NB4 (cell line): ENCODE measurements at regions not wholly inside any gene's neighbourhood (a gene's known extent, or its start where the extent isn't known, plus 50 kb on each side); places are given as distances from the start of the nearest gene placed in this dataset.

Experiments used
- DNase-seq: peaks from one replicate; pipeline ENCODE4 v3.0.0; 2010; ENCODE audit warnings: low read depth
- H3K4me3 ChIP-seq: one replicate; pipeline ENCODE4 v1.5.1; 2011; ENCODE audit warnings: mild to moderate bottlenecking, low read depth, low read length, moderate library complexity
- CTCF ChIP-seq: IDR thresholded peaks from one replicate; pipeline ENCODE4 v1.5.1; 2012; ENCODE audit warnings: low read depth, low read length
- MYC ChIP-seq: IDR thresholded peaks from 2 replicates; pipeline ENCODE4 v1.6.1; 2011; ENCODE audit warnings: low read depth, low read length
- POLR2A ChIP-seq: IDR thresholded peaks from 2 replicates; pipeline ENCODE4 v1.6.1; 2011; ENCODE audit warnings: mild to moderate bottlenecking; ENCODE audit not compliant: insufficient read length; ENCODE audit errors: extremely low read depth
- TF ChIP-seq, protein P1 (sequence below): IDR thresholded peaks from 2 replicates; pipeline ENCODE4 v1.6.1; 2011; ENCODE audit warnings: low read depth, low read length

DNA sequence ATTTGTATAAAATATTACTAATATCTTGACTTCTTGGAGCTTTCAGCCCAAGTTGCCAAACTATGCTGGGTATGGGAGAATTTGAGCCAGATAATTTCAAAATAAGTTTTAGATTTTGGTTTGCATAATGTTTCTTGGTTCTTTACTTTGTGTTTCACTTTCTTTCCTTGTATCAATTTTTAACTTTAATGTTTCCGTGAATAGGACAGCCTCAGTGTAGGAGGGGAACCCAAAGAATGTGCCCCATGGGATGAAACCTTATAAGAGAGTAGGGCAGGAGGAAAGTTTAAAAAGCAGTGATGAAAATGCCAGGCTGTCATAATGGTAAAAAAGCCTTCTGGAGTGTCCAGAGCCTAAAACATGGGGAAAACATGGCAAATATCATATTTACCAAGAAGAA, 252.4 kb upstream of the IRAK1BP1 start:
- H3K4me3 ChIP-seq: no peak overlapping the region
- no peak for TF ChIP-seq MYC
- TF ChIP-seq POLR2A: no peak
- TF ChIP-seq, protein P1, sequence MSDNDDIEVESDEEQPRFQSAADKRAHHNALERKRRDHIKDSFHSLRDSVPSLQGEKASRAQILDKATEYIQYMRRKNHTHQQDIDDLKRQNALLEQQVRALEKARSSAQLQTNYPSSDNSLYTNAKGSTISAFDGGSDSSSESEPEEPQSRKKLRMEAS: no peak
- no peak for TF ChIP-seq CTCF
- DNase-seq: no peak

DNA sequence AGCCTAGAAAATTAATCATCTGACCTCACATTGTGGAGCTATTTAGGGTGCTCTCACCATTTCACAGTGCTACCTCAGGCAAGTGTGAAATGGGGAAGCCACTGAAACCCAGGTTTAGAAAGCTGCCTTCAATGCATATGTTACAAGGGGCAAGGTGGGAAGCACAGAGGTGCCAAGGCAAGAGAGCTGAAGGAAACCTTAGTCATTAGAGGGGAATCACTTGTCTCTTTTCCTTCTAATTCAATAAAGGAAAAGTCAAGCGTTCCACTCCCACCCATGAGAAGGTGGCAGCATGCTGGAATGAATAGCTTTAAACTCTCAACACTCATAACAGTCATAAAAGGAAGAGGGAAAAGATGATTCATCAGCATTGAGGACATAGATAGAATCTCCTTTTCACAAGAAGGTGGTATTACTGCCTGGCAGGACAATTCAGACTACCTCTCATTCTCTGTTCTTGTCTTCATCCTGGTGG, 251.9 kb upstream of the IRAK1BP1 start:
- no peak for DNase-seq
- TF ChIP-seq, protein P1: no peak
- TF ChIP-seq CTCF (no peak), POLR2A (no peak), MYC (no peak)
- H3K4me3 ChIP-seq: no peak overlapping the region

- no peak overlapping the region for H3K4me3 ChIP-seq
- DNase-seq: no peak
- TF ChIP-seq, protein P1: no peak
- TF ChIP-seq CTCF: peak; percentile 1
Observed at GRCh38 chr6:78618970-78619369, 248.4 kb upstream of the IRAK1BP1 start.

DNA sequence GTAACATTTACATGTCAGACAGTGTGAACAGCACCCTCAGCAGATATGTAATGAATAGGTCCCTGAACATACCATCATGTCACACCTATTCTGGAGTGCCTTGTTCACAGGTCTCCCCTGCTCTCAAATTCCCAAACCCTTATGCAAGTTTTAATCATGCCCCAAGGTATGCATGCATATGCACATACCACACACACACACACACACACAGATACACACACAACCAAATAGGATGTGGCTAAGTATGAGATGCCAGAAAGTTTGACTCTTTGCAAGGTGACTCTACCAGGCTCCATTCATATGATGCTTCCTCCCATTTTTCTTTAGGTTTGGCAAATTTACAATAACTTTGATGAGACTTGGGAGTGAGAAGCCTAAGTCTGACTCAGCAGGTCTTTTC, 243.8 kb upstream of the IRAK1BP1 start:
- no peak for DNase-seq
- no peak overlapping the region for H3K4me3 ChIP-seq
- TF ChIP-seq POLR2A: no peak
- TF ChIP-seq MYC: no peak
- no peak for TF ChIP-seq CTCF
- TF ChIP-seq, protein P1: no peak

DNA sequence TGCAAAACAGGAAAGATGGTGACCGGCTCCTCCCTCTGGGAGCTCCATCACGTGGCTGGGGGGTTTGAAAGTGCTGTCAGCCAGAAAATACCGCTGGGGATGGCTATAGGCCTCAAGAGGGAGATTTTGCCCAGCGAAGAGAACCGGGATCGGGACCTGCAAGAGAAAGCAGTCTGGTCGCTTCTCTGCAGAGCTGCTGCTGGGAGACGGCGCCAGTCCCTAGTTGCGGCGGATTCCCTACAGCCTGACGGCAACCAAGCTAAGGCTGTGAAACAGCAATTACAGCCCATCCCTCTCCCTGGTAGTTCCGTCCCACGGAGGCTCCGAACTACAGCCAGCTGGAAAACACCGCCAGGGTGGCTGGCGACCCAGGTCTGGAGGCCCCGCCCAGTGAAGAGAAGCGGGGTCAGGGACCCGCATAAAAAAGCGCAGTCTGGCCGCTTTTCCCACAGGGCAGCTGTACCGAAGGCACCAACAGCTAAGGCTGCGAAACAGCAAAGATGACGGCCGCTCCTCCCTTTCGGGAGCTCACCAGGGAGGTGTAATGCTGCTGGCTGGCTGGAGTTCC, 238.1 kb upstream of the IRAK1BP1 start:
- DNase-seq: no peak
- no peak overlapping the region for H3K4me3 ChIP-seq
- no peak for TF ChIP-seq MYC
- no peak for TF ChIP-seq POLR2A
- TF ChIP-seq, protein P1: no peak
- no peak for TF ChIP-seq CTCF

DNA sequence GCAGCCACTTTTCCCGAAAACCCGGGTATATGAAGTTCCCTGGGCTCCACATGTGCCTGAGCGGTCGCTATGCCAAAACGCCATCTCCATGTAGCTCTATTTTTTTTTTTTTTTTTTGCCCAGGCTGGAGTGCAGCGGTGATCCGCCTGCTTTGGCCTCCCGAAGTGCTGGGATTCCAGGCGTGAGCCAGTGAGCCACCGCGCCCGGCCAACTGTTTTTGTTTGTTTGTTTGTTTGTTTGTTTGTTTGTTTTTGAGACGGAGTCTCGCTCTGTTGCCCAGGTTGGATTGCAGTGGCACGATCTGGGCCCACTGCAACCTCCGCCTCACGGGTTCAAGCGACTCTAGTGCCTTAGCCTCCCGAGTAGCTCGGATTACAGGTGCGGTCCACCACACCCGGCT, 237.5 kb upstream of the IRAK1BP1 start:
- DNase-seq: no peak
- TF ChIP-seq, protein P1: no peak
- TF ChIP-seq MYC (no peak), CTCF (no peak), POLR2A (no peak)
- H3K4me3 ChIP-seq: no peak overlapping the region
